GM21717 (cell line): ENCODE measurements at regions not wholly inside any gene's neighbourhood (a gene's known extent, or its start where the extent isn't known, plus 50 kb on each side); places are given as distances from the start of the nearest gene placed in this dataset.

Source experiments
- ATAC-seq: cut with Tn5 transposase; IDR thresholded peaks from one replicate; pipeline ENCODE4 v1.9.1; 2021; ENCODE audit warnings: mild to moderate bottlenecking, moderate library complexity; ENCODE audit not compliant: unreplicated experiment

DNA sequence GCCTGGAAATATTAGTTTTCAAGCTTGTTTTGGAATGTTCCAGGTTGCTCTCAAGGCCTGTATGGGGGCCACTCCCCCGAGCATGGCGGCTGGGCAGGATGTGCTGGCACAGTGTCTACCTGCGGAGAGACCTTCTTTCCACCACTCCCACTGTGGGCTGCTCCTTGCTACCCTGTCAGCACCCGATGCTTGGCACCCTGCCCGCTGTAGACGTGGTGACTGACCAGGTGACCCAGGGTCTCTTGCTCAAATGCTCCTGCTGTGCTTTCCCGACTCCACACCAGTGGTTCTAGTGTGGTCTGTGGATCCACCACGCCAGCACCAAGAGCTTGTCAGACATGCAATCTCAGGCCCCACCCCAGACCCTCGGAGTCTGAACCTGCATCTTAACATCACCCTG is 213.3 kb downstream of the SH3BP4 start:
- ATAC-seq: no peak

DNA sequence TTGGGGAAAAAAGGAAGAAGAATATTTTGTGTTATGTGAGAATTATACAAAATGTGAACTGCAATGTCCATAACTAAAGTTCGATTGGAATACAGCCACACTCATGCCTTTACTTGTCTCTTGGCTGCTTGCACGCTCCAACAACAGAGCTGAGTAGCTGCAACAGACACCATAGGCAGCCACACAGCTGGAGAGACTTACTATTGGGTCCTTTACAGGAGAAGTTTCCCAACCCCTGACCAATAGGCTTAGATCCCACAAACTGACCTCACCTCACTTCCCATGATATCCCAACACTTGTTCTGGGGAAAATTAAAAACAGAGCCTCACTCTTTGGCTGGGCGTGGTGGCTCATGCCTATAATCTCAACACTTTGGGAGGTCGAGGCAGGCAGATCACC is 213.8 kb downstream of the SH3BP4 start:
- no peak for ATAC-seq

DNA sequence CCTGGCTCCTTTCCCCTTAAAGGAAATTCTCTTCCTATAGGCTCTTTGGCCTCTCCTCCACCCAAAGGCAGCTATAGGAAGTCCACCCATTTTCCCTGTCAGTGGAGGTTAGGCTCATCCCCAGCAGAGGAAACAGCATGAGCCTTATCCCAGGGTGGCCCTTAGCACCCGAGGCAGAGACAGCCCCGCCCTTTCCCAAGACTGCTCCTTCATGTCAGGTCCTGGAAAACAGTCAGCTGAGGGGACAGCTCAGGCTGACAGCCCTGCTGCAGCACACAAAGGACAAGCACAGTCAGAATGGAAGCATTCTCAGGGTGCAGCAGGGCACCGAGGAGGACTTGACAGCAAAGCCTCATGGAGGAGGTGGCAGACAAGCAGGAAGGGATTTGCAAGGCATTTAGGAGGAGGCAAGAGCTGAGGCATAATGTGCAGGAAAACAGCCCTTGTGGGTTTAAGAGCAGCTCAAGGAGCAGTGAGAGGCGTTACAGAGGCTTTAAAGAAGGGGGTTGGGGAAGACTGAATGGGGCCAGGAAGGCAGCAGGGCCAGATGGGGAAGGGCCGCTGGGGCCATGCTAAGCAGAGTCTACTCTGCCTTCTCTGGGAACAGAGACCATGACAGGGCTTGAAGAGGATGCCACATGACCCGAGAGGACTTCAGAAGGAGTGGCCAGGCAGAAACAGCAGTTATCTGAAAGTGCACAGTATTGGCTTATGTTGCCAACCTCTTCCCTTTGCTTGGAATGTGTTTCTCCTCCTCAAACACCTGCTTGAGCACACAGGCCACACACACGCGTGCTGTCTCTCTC is 216.6 kb downstream of the SH3BP4 start:
- ATAC-seq: no peak

DNA sequence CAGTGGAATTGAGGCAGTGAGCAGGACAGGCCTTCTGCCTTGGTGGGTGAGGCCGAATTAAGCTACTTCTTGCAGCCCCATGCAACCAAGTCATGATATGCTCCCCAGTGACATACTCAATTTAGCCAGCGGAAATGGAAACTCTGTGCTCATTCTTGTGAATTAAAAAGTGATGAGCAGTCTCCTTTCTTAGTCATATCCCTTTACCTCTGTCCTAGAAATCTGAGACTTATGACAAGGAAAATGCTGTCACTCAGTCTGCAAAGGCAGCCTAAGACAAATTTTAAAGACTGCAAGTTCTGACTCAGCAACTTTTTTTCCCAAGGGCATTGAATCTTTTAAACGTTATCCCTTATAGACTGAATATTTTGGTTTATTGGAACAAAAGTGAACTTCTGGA is 218.2 kb downstream of the SH3BP4 start:
- no peak for ATAC-seq

DNA sequence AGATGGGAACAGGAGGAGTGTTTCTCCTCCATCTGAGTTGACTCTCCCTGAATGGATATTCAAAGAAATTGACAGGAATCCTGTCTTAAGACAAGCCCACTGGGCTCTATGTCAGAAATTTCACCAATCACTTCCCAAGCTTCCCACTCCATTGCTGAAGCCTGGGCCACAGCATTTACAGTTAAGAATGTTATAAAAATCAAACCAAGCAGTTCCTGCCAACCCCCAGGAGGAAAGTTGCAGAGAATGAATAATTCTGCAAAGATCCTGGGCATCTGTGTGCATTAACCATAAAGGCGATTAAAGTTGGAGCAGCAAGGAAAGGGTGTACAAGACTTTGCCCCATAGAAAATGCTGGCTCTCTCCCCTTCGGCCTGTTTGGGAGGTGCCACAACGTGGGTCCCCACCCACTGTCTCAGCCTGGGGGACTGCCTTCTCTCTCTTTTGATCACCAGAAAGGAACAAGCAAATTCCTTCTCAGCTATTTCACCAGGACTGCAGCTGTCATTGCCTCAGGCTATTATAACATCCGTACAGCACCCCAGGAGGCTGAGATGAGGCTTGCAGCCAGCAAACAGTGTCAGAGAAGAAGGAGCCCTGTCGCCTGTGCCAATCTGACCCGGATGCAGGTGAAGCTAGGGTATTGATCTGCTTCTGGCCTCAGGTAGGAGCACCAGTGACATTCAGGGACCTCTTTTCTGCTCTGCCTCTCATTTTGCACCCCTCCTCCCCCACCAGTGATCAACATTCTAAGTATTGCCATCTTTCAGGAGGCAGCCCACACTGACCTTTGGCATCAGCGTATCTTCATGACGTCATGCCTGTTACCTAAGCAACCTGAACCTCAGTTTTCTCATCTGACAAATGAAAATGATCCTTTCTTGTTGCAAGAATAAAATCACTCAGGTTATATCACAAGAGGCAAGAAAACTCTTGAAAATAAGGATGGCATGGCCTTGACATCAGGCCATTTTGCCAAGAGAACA is 219.0 kb downstream of the SH3BP4 start:
- no peak for ATAC-seq

DNA sequence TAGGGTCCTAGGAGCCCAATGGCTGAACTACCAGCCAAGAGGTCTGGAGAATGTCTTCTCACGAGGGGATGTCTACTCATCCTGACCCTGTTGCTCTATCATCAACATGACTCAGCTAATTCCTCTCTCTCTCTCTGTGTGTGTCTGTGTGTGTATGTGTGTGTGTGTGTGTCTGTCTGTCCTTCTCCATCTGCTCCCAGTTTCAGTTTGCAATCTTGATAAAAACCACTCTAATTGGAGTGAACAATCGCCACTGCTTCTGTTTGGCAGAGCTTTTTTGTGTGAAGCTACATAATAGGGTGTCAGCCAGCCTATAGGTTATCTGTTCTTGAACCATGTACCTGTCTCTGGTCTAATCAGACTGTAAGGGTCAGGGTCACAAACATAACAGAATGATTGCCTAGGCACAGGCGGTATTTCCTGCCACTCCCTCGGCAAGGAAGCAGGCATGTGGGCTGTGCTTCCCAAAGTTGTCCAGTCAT is 219.8 kb downstream of the SH3BP4 start:
- ATAC-seq: no peak

DNA sequence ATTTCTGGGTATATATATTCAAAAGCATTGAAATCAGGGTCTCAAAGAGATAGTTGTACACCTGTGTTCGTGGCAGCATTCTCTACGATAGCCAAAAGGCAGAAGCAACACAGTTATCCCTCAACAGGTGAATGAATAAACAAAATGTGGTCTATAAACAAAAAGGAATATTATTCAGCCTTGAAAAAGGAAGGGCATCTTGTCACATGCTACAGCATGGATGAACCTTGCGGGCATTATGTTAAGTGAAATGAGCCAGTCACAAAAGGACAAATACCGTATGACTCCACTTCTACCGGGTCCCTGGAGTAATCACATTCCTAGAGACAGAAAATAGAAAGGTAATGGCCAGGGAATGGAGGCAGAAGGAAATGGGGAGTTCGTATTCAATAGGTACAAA is 228.8 kb downstream of the SH3BP4 start:
- no peak for ATAC-seq

DNA sequence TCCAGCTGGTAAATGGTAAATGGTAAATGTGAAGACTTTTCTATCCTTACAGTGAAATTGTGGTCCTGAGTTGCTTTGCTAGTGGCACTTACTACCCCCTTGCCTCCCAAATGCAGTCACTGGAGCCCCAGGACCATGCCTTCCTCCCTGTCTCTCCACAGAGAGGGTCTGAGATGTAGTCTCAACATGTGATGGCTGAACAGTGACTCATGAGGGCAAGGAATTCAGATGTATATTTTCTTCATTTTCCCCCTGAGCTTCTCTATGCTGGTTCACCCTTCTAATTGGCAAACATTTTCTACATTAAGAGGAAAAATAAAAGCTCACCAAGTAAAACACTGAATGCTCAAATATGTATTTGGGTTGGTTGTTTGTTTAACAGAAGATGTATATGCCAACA is 232.0 kb downstream of the SH3BP4 start:
- no peak for ATAC-seq

DNA sequence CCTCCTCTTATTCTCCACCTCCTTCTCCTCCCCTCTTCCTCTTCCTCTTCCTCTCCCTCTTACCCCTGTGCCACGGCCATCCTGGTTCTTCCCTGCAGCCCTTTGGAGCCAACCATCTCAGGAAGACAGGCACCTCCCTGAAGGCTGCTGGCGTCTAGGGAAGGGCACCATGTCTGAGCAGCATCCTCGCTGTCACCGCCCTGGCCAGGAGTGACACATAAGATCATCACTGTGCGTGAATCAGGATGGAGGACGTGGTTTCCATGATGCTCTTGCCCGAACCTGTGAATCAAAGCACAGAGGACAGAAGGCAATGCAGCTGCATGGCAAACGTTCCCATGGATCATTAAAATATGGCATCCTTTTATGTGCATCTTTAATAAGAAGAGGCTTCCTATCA is 236.0 kb downstream of the SH3BP4 start:
- ATAC-seq: no peak

DNA sequence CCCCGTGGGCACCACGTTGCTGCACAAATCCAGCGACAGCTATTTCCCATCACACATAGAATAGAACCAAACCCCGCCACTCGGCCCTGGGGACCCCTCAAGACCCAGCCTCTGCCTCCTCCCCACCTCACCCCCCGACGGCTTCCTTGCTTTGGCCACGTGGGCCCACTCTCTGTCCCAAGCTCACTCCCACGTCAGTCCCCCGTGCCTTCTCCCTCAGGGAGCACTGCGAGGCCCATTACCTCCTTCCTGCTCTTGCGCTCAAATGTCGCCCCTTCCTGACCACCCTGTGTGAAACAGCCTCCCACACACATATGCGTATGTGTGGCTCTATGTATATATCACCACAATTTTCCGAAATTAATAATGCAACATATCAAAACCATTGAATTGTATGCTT is 239.7 kb downstream of the SH3BP4 start:
- no peak for ATAC-seq

DNA sequence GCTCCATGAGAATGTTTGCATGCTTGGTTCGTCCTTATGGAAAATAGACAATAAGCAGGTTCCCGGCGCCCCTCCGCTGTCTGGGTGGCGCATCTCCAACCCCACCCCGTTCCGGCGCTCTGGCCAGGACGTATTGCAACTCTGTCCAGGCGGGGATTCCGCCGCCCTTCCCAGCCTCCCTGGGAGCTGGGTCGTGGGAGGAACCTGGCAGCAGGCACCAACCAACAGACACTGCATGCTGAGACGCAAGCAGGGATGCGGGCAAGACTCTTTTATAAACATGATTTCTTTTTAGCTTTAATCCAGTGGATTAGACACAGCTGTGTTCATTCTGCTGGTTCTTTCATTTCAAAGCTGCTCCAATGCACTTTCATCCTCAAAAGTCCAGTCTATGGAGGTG is 240.2 kb downstream of the SH3BP4 start:
- no peak for ATAC-seq

DNA sequence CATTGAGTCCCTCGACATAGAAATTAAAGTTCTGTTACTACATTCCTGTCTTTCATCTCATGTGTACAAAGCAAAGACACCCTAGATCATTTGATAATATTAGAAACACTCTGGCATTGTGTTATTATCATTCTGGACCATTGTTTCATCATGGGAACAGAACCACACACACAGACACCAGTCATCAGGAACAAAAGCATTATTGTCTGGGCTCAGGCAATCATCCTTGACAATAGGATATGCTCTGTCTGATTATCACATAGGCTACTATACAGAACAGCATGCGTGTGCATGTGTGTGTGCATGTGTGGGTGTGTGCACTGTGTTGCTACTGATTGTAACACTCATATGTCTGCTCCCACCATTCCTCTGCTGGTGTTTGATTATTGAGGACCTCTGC is 242.5 kb downstream of the SH3BP4 start:
- ATAC-seq: no peak

DNA sequence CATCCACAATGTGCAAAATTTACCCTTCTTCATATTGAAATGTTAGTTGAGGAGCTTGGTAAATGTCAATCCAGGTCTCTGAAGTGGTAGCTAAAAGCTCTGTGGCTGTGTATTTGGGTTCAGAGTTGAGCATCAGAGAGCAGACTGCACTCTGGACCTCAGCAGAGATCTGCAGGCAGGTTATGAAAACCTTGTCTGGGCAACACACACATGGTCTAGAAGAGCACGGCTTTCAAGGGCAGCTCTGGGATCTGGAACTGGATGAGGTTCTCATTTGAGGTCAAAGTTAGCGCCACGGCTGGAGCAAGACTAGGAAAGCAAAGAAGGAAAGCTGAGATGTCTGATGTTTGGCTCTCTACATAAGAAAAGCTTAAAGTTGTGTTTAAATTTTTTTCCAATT is 243.0 kb downstream of the SH3BP4 start:
- ATAC-seq: no peak

DNA sequence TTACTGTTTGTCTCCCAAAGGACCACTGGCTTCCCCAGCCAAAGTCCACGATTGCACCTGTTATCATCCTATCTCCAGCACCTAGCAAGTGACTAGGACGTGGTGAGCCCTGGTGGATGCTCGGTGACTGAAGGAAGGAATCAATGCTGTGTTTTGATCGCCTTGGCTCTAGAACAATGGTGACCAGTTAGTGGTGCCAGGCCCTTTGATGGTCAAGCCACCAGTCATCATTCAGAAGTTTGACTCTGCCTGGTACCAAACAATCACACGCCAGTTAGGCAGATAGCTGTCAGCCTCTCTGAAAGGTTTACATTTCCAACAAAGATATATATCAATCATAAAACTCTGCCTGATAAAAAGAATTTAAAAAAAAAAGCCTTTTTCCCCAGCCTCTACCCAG is 244.1 kb downstream of the SH3BP4 start:
- ATAC-seq: no peak

DNA sequence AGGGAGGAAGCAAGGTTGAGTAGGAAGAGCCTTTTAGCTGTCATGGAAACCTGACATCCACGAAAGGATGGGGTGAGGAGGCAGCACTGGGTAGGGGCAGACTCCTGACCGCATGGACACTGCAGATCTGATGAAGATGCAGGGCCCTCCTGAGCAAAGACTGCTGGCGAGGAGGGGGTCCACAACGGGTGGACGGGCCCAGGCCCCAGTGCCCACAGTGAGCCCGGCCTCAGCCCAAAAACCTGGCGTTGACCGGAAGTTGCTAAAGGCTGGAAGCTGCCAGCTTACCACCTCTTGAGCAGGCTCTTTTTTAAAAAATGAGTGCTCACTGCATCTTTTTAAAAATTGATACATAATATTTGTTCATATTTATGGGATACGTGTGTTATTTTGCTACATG is 247.3 kb downstream of the SH3BP4 start:
- ATAC-seq: no peak

DNA sequence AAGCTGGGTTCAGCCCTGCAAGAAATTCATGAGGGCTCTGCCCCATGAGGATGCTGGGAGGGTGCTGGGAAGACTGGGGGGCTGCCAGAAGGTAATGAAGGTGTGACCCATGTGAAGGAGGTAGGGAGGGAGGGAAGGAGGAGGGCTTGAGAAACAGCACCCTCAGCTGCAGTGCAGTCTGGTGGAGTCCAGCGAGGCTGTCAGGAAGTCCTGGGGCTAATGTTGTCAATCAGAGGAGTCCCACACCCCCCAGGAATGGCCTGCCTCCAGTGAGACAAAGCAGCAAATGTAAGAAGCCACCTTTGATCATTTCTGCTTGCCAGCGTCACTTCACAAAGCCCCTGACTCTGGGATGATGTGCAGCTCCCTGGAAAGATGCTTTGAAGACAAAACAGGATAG is 248.4 kb downstream of the SH3BP4 start:
- ATAC-seq: no peak

DNA sequence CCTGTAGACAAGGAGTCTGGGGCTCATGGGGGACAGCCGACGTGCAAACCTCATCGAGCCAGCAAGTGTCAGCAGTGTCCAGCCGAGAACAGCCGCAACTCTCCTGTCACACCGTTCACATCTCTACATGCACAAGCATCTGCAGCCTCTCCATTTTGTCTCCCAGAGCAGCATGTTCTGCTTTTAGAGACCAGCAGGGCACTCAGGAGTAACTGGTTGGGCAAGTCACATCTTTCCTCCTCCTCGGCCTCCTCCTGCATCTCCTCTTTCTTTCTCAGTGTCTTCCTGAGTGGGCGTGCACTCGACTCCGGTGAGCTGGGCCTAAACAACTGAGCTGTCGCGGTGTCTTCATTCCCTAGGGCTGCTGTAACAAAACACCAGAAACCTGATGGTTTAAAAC is 249.9 kb downstream of the SH3BP4 start:
- no peak for ATAC-seq

DNA sequence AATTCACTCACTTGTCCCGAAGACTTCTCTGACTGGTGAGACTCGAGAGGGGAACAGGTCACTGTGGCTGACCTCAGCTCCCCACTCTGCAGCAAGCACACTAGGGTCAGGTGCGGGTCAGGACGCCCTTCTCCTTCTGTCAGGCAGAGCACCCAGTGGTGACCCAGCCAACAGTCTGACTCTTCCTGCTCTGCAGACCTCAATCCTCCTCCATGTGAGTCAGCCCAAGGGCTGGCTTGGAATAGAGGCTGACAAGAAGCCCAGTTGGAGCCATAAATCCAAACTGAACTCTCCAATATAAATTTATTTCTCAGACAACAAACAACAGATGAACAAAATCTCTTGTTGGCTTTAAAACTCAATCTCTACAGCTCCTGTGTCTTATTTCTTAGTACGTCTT is 253.1 kb downstream of the SH3BP4 start:
- no peak for ATAC-seq

DNA sequence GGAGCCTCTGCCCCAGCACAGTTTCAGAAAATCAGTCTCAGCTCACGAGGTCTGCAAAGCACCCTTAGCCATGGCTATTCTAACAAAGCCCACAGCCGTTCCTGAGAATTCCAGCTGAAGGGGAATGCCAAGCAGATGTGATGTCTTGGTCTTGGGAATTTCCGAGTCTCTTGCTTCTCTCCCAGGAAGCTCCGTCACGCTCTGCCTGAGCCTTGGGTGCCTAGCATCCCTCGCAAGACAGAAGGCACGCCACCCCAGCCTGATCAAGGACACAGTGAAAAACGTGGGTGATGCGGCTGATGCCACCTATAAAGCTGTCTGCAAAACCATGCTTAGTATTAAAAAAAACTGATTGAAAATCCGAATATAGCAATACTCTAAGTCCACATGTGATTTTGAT is 254.6 kb downstream of the SH3BP4 start:
- no peak for ATAC-seq

DNA sequence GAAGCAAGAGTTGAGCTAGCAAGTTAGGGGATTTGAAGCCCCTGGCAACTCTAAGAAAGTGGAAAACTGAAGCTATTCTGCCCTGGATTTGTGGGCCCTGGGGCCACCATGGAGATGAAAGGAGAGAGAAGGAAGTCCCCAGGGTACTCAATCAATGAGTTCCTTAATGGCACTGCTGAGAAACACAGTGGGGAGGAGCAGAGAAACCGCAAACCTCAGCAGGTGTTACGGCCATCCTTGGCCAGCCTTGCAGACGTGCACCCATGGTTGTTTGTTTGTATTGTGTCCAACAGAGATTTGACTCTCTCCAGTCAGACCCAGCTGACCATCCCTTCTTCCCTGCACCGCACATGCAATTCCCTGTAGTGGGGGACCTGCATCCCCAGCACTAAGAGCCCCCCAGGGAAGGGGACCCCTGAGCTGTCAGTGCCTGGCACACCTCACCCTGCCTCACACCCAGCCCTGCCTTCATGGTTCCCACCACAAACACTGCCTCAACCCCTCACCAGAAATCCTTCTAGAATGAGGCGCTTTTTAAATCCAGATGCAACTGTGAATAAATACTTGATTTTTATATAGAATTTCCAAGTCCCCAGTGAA is 255.3 kb downstream of the SH3BP4 start:
- no peak for ATAC-seq

DNA sequence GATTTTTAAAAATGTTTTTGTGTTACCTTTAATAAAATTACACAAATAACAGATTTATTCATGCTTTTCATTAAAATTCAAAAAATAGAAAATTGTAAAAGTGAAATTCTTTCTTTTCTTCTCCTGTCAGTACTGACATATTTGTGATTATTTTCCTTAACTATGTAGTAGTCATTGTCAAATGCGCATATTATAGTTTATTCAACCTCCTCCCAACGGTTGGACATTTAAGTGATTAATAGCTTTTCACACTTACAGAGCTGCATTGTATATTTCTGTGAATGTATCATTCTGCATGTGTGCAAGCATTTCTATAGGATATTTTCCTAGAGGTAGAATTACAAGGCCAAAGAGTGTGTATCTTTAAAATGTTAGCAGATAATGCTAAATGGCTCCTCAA is 259.2 kb downstream of the SH3BP4 start:
- ATAC-seq: no peak
